ENCODE measurements at regions not wholly inside any gene's neighbourhood (a gene's known extent, or its start where the extent isn't known, plus 50 kb on each side); places are given as distances from the start of the nearest gene placed in this dataset.
A peak's percentile ranks its signal among the peaks of the same experiment; 100 is the strongest.

- Mint-ChIP-seq H3K36me3 (ENCODE audit: low read depth) (no peaks in the 10 kb centered on the region), H3K27ac (peak overlapping the region; percentile 85 to 98 (median 91)), H3K27me3 (ENCODE audit: low read depth) (peaks cover 4% of the 10 kb centered on the region), H3K4me3 (peak overlapping the region in 1 of 3 experiments; percentile 34), H3K9me3 (no peaks in the 10 kb centered on the region), H3K4me1 (peaks cover 59% of the 10 kb centered on the region)
- TF ChIP-seq CTCF (IDR thresholded peaks at IDR 0.05; ENCODE audit: unreplicated experiment in 3 of 3), result no peak
These were observed 104.4 kb upstream of the GNG12 start for GRCh38 chr1:67937651-67938050.

GRCh38 chr1:67937010-67937409 is 103.7 kb upstream of the GNG12 start:
- Mint-ChIP-seq H3K27ac (peak overlapping the region; percentile 85 to 98 (median 91)), H3K4me1 (peaks cover 56% of the 10 kb centered on the region), H3K36me3 (ENCODE audit: low read depth) (no peaks in the 10 kb centered on the region), H3K4me3 (peak overlapping the region in 1 of 3 experiments; percentile 34), H3K27me3 (ENCODE audit: low read depth) (peaks cover 4% of the 10 kb centered on the region), H3K9me3 (no peaks in the 10 kb centered on the region)
- TF ChIP-seq CTCF (IDR thresholded peaks at IDR 0.05; ENCODE audit: unreplicated experiment in 3 of 3), result no peak

GRCh38 chr1:67935560-67935959 is 102.3 kb upstream of the GNG12 start:
- Mint-ChIP-seq H3K27me3 (ENCODE audit: low read depth) (peaks cover 4% of the 10 kb centered on the region), H3K9me3 (no peaks in the 10 kb centered on the region), H3K4me1 (peaks cover 50% of the 10 kb centered on the region)

GRCh38 chr1:67931198-67931597 is 97.9 kb upstream of the GNG12 start:
- H3K27me3 Mint-ChIP-seq (ENCODE audit: low read depth), result peaks cover 4% of the 10 kb centered on the region
- H3K4me3 Mint-ChIP-seq, result no peak overlapping the region
- no peaks in the 10 kb centered on the region for H3K9me3 Mint-ChIP-seq
- TF ChIP-seq CTCF (IDR thresholded peaks at IDR 0.05; ENCODE audit: unreplicated experiment in 3 of 3), result no peak
- H3K4me1 Mint-ChIP-seq, result peaks cover 6% of the 10 kb centered on the region
- H3K27ac Mint-ChIP-seq, result no peak overlapping the region
- no peaks in the 10 kb centered on the region for H3K36me3 Mint-ChIP-seq (ENCODE audit: low read depth)

More at GRCh38 chr1:67935560-67935959, 102.3 kb upstream of the GNG12 start:
- no peak for TF ChIP-seq CTCF (IDR thresholded peaks at IDR 0.05; ENCODE audit: unreplicated experiment in 3 of 3)
- Mint-ChIP-seq H3K4me3 (no peak overlapping the region), H3K27ac (peak overlapping the region in 1 of 3 experiments; percentile 6), H3K36me3 (ENCODE audit: low read depth) (no peaks in the 10 kb centered on the region)

GRCh38 chr1:67923074-67923473 is 89.8 kb upstream of the GNG12 start:
- Mint-ChIP-seq H3K27ac (no peak overlapping the region), H3K4me3 (no peak overlapping the region), H3K36me3 (ENCODE audit: low read depth) (no peaks in the 10 kb centered on the region), H3K9me3 (no peaks in the 10 kb centered on the region), H3K27me3 (ENCODE audit: low read depth) (no peaks in the 10 kb centered on the region), H3K4me1 (no peaks in the 10 kb centered on the region)
- no peak for TF ChIP-seq CTCF (IDR thresholded peaks at IDR 0.05; ENCODE audit: unreplicated experiment in 3 of 3)

- Mint-ChIP-seq H3K4me3 (no peak overlapping the region), H3K9me3 (no peaks in the 10 kb centered on the region), H3K4me1 (no peaks in the 10 kb centered on the region), H3K27me3 (ENCODE audit: low read depth) (no peaks in the 10 kb centered on the region), H3K27ac (no peak overlapping the region), H3K36me3 (ENCODE audit: low read depth) (no peaks in the 10 kb centered on the region)
- TF ChIP-seq CTCF (IDR thresholded peaks at IDR 0.05; ENCODE audit: unreplicated experiment in 3 of 3), result no peak
These were observed 88.6 kb upstream of the GNG12 start for GRCh38 chr1:67921725-67922489.
